T-cell (primary cell): ENCODE measurements at regions not wholly inside any gene's neighbourhood (a gene's known extent, or its start where the extent isn't known, plus 50 kb on each side); places are given as distances from the start of the nearest gene placed in this dataset.
"Not testable (repeated sequence)": the region's sequence is repeated elsewhere in the genome, so short reads cannot be mapped to it uniquely, and the experiment has no call there.

Source experiments
- ATAC-seq, 4 experiments: fragments of 200-7000 bp in 3 of 4; fragments of 150-1000 bp in 1 of 4; cut with Tn5 transposase; replicated peaks in 1 of 4; 1 replicate in 3 of 4; 2 replicates in 1 of 4; pipeline ENCODE4 v1.10.0; 2021; ENCODE audit warnings: moderate library complexity in 3 of 4, mild to moderate bottlenecking in 2 of 4, moderate number of reproducible peaks in 1 of 4
- CTCF ChIA-PET, 2 donors: fragments of 300-600 bp; sonication (Branson Sonifier 250); formaldehyde crosslinking; loops; one replicate each; lab custom pipeline; 2022; ENCODE audit warnings: antibody characterized with exemption in 2 of 2; lab: Charles Lee
- POLR2A ChIA-PET, 2 donors: fragments of 300-600 bp; sonication (Branson Sonifier 250); formaldehyde crosslinking; loops; one replicate each; lab custom pipeline; 2022; ENCODE audit warnings: antibody characterized with exemption in 2 of 2; lab: Charles Lee
- DNase-seq, 35 experiments: peaks; one replicate each; pipeline versions ENCODE4 v3.0.0 to v3.0.0-alpha.2; 2013 to 2023
- H3K27ac ChIP-seq: one replicate; pipeline ENCODE4 v1.5.1; 2013; ENCODE audit warnings: low read length
- H3K27me3 ChIP-seq, 2 experiments: replicated peaks in 1 of 2; 1 replicate in 1 of 2; 2 replicates in 1 of 2; pipeline versions ENCODE4 v1.6.1 to v1.7.0; 2013; ENCODE audit warnings: low read length in 1 of 2, mixed read lengths in 1 of 2; ENCODE audit not compliant: control insufficient read depth in 2 of 2, insufficient read depth in 2 of 2; ENCODE audit errors: extremely low read depth in 1 of 2
- H3K36me3 ChIP-seq, 2 donors: 1 replicate in 1 of 2; 2 replicates in 1 of 2; pipeline versions ENCODE4 v1.6.1 to v1.7.0; 2013; ENCODE audit warnings: low read length in 1 of 2; ENCODE audit not compliant: control insufficient read depth in 2 of 2, insufficient read depth in 1 of 2; ENCODE audit errors: extremely low read depth in 1 of 2
- H3K4me1 ChIP-seq, 2 experiments: 1 replicate in 1 of 2; 2 replicates in 1 of 2; pipeline versions ENCODE4 v1.6.1 to v1.7.0; 2013; ENCODE audit warnings: low read length in 2 of 2, mixed read lengths in 1 of 2; ENCODE audit not compliant: insufficient read depth in 2 of 2, control insufficient read depth in 1 of 2; ENCODE audit errors: extremely low read depth in 1 of 2
- H3K4me3 ChIP-seq, 2 donors: 1 replicate in 1 of 2; 2 replicates in 1 of 2; pipeline versions ENCODE4 v1.5.1 to v1.7.0; 2013; ENCODE audit warnings: mild to moderate bottlenecking in 2 of 2, low read length in 1 of 2, moderate library complexity in 1 of 2; ENCODE audit not compliant: control insufficient read depth in 1 of 2; ENCODE audit errors: extremely low read depth in 1 of 2
- H3K9me3 ChIP-seq: 2 replicates; pipeline ENCODE4 v1.7.0; 2013
- H3K27ac Mint-ChIP-seq, 2 donors: one replicate each; pipeline ENCODE4 v1.8.0; 2020 to 2021; ENCODE audit warnings: mild to moderate bottlenecking in 2 of 2, mixed read lengths in 2 of 2
- H3K27me3 Mint-ChIP-seq, 2 donors: one replicate each; pipeline ENCODE4 v1.8.0; 2021 to 2022; ENCODE audit warnings: mixed read lengths in 2 of 2
- H3K36me3 Mint-ChIP-seq: one replicate; pipeline ENCODE4 v1.8.0; 2021; ENCODE audit warnings: mixed read lengths
- H3K4me1 Mint-ChIP-seq, 3 donors: one replicate each; pipeline ENCODE4 v1.8.0; 2020 to 2022; ENCODE audit warnings: mixed read lengths in 3 of 3, mild to moderate bottlenecking in 1 of 3
- H3K4me3 Mint-ChIP-seq, 3 donors: one replicate each; pipeline ENCODE4 v1.8.0; 2020 to 2022; ENCODE audit warnings: mild to moderate bottlenecking in 3 of 3, mixed read lengths in 3 of 3, moderate library complexity in 3 of 3
- H3K9me3 Mint-ChIP-seq, 3 donors: one replicate each; pipeline ENCODE4 v1.8.0; 2020 to 2022; ENCODE audit warnings: mixed read lengths in 3 of 3
- WGBS: methylation state at CpG from one replicate; pipeline ENCODE4 v1.1.5; 2013; ENCODE audit warnings: missing lambda C conversion rate; ENCODE audit not compliant: insufficient coverage; 5-methylcytosine and 5-hydroxymethylcytosine counted together

DNA sequence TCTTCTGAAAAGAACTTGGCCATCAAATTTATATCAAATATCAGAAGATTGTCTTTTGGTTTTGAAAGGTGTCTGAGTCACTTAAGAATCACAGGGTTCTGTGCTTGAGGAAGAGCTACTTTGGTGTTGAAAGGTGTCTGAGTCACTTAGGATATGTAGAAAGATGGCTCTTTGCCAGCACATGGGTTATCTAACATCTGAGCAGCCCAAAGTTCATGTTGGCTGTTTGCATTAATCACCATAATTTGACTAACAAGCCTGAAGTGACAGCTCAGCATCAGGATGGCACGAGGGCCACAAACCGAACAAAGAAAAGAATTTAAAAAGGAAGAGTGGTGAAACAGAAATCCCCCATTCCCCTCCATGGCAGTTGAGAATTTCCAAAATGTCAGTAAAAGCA, 190.5 kb upstream of the CMC1 start:
- Mint-ChIP-seq H3K9me3 (no peaks in the 10 kb centered on the region), H3K4me3 (no peak overlapping the region), H3K27me3 (peaks cover 2 to 5% of the 10 kb centered on the region in 2 donors), H3K4me1 (peaks cover 6 to 13% (median 12%) of the 10 kb centered on the region in 3 donors), H3K36me3 (no peaks in the 10 kb centered on the region), H3K27ac (peak overlapping the region; percentile 47 to 66)
- Histone ChIP-seq H3K36me3 (no peaks in the 10 kb centered on the region), H3K27me3 (no peaks in the 10 kb centered on the region), H3K4me1 (no peaks in the 10 kb centered on the region), H3K9me3 (no peaks in the 10 kb centered on the region), H3K4me3 (no peak overlapping the region), H3K27ac (no peak overlapping the region)
- DNase-seq (peak in 3 of 35 experiments; percentile 7 to 53 (median 11)), ATAC-seq (peak; percentile 36 to 96 (median 87))
- ChIA-PET CTCF (interaction anchor here in 1 of 2 donors (0.8 to 1.4 kb wide), 2 partner anchors 26 to 329 kb away, joined by 3 read pairs; partner anchors contain the start of gene EOMES), POLR2A (no interaction called here)
- WGBS, result no CpG with 5 or more reads among the region's 2 CpGs

DNA sequence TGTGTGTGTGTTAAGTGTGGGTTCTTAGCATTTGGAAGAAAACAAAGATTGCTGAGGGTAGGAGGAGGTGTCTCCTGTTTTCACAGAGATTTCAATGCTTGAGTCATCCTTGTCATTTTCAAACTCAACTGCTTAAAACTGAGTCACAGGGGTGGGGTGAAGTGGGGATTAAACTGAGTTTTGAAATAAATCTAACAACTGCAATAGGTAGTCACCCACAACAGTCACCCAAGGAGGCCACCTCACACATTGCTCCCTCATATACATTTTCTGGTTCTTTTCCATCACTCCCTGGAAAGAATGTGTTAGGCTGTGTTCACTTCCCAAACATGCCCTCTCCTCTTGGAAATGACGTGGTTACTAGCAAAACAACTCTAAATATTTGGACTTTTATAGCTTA, 187.7 kb upstream of the CMC1 start:
- ChIA-PET POLR2A (no interaction called here), CTCF (interaction anchor here in 1 of 2 donors (0.6 kb wide), 1 partner anchor 272 kb away, joined by 3 read pairs; no protein-coding TSS in a partner anchor)
- no peak overlapping the region for H3K4me3 Mint-ChIP-seq
- Histone ChIP-seq H3K27me3 (no peaks in the 10 kb centered on the region), H3K36me3 (no peaks in the 10 kb centered on the region), H3K27ac (no peak overlapping the region), H3K4me1 (no peaks in the 10 kb centered on the region), H3K4me3 (no peak overlapping the region), H3K9me3 (no peaks in the 10 kb centered on the region)
- H3K27ac Mint-ChIP-seq, result no peak overlapping the region
- no CpG with 5 or more reads among the region's 1 CpG for WGBS
- no peaks in the 10 kb centered on the region for H3K36me3 Mint-ChIP-seq
- no peaks in the 10 kb centered on the region for H3K9me3 Mint-ChIP-seq
- peaks cover 13 to 17% of the 10 kb centered on the region in 2 donors for H3K27me3 Mint-ChIP-seq
- peaks cover 6 to 13% (median 12%) of the 10 kb centered on the region in 3 donors for H3K4me1 Mint-ChIP-seq
- ATAC-seq, result no peak
- no peak for DNase-seq

DNA sequence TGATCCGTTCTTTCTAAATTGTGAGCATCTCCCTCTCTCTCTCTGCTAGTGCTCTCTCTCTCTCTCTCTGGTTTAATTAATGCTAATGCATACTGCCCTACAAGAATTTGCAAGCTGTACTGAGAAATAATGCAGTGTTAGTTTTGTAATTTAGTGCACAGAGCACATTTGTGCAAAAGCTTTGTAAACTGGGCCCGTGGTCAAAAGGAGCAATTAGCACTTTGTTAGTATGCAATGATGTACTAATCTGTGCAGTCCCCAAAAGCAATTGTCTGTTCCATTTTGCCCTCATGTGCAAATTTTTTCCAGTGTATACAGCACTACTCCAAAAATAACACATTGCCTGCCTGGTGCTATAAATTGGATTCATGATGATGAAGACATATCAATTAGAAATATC, 184.6 kb upstream of the CMC1 start:
- Histone ChIP-seq H3K27me3 (no peaks in the 10 kb centered on the region), H3K9me3 (no peaks in the 10 kb centered on the region), H3K4me3 (no peak overlapping the region), H3K4me1 (no peaks in the 10 kb centered on the region), H3K27ac (no peak overlapping the region), H3K36me3 (no peaks in the 10 kb centered on the region)
- 80% methylated on average over 1 of the region's 2 CpGs for WGBS
- no peaks in the 10 kb centered on the region for H3K36me3 Mint-ChIP-seq
- no peak overlapping the region for H3K4me3 Mint-ChIP-seq
- no peaks in the 10 kb centered on the region for H3K9me3 Mint-ChIP-seq
- H3K4me1 Mint-ChIP-seq, result peaks cover 0 to 2% (median 0%) of the 10 kb centered on the region in 3 donors
- DNase-seq, result no peak
- H3K27me3 Mint-ChIP-seq, result peaks cover 17 to 18% of the 10 kb centered on the region in 2 donors
- ChIA-PET POLR2A (interaction anchor here in 1 of 2 donors (0.7 kb wide), 1 partner anchor 254 kb away, joined by 3 read pairs; no protein-coding TSS in a partner anchor), CTCF (no interaction called here)
- H3K27ac Mint-ChIP-seq, result no peak overlapping the region
- ATAC-seq, result no peak

DNA sequence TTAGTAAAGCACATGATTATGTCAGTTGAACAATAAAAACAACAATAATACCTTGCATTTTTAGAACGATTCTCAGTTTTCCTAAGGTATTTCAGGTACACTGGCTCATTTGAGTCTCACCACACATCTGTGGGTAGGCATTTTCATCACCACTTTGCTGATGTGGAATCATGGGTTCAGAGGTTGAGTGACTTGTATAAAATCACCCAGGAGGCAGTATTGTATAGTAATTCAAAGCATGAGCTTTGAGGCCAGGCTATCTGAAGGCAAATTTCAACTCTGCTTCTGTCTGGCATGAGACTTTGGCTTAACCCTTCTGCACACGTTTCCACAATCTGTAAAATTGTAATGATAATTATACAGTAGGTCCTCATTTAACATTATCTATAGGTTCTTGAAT, 183.9 kb upstream of the CMC1 start:
- no CpG with 5 or more reads among the region's 2 CpGs for WGBS

DNA sequence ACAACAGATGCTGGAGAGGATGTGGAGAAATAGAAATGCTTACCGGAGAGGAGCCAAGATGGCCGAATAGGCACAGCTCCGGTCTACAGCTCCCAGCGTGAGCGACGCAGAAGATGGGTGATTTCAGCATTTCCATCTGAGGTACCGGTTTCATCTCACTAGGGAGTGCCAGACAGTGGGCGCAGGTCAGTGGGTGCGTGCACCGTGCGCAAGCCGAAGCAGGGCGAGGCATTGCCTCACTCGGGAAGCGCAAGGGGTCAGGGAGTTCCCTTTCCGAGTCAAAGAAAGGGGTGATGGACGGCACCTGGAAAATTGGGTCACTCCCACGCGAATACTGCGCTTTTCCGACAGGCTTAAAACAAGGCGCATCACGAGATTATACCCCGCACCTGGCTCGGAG, 182.2 kb upstream of the CMC1 start:
- H3K4me3 ChIP-seq, H3K4me1 ChIP-seq, H3K27me3 ChIP-seq, CTCF ChIA-PET, H3K27ac ChIP-seq, H3K4me3 Mint-ChIP-seq, H3K36me3 Mint-ChIP-seq, POLR2A ChIA-PET, H3K36me3 ChIP-seq, DNase-seq, H3K4me1 Mint-ChIP-seq, H3K9me3 ChIP-seq, H3K9me3 Mint-ChIP-seq, H3K27ac Mint-ChIP-seq, ATAC-seq: not testable (repeated sequence)
- H3K27me3 Mint-ChIP-seq, result peaks cover 17 to 18% of the 10 kb centered on the region in 2 donors
- 87% methylated on average over 13 of the region's 25 CpGs for WGBS

More for the DNA sequence above, 183.9 kb upstream of the CMC1 start:
- Histone ChIP-seq H3K27ac (no peak overlapping the region), H3K4me3 (no peak overlapping the region), H3K36me3 (no peaks in the 10 kb centered on the region), H3K9me3 (no peaks in the 10 kb centered on the region), H3K27me3 (no peaks in the 10 kb centered on the region), H3K4me1 (no peaks in the 10 kb centered on the region)
- no peak overlapping the region for H3K27ac Mint-ChIP-seq
- no peak overlapping the region for H3K4me3 Mint-ChIP-seq
- no peaks in the 10 kb centered on the region for H3K36me3 Mint-ChIP-seq
- no peaks in the 10 kb centered on the region for H3K4me1 Mint-ChIP-seq
- DNase-seq, result no peak
- CTCF ChIA-PET, result no interaction called here
- no peaks in the 10 kb centered on the region for H3K9me3 Mint-ChIP-seq
- POLR2A ChIA-PET, result no interaction called here
- peaks cover 17 to 18% of the 10 kb centered on the region in 2 donors for H3K27me3 Mint-ChIP-seq
- no peak for ATAC-seq

DNA sequence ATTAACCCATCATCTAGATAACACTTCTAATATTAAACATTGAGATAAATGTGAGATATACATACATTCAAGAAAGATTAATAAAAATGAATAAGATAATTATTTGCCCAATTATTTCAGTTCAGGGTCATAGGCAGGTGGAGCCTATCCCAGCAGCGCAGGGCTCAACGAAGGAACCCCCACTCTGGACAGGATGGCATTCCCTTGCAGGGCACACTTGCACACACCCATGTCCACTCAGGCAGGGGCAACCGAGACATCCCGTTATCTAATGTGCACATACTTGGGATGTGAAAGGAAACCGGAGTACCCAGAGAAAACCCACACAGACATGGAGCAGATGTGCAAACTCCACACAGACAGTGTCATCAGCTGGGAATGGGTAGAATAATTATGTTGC, 175.4 kb upstream of the CMC1 start:
- no peaks in the 10 kb centered on the region for H3K4me1 Mint-ChIP-seq
- no CpG with 5 or more reads among the region's 5 CpGs for whole genome bisulfite sequencing

More for the DNA sequence above, 175.4 kb upstream of the CMC1 start:
- H3K9me3 Mint-ChIP-seq, result peaks cover 6 to 13% (median 9%) of the 10 kb centered on the region in 3 donors
- H3K27ac ChIP-seq, result no peak overlapping the region
- no peak overlapping the region for H3K4me3 ChIP-seq
- H3K4me3 Mint-ChIP-seq, result no peak overlapping the region
- no peak for DNase-seq
- ATAC-seq, result no peak
- H3K27me3 Mint-ChIP-seq, result peaks cover 0 to 6% of the 10 kb centered on the region in 2 donors
- CTCF ChIA-PET, result no interaction called here
- no peaks in the 10 kb centered on the region for H3K4me1 ChIP-seq
- H3K36me3 Mint-ChIP-seq, result no peaks in the 10 kb centered on the region
- H3K27ac Mint-ChIP-seq, result no peak overlapping the region
- no peaks in the 10 kb centered on the region for H3K36me3 ChIP-seq
- POLR2A ChIA-PET, result no interaction called here
- no peaks in the 10 kb centered on the region for H3K9me3 ChIP-seq
- H3K27me3 ChIP-seq, result no peaks in the 10 kb centered on the region
